NCI-H510A treated with DMSO at 0.1 percent for 48 hours (cell line): ENCODE measurements at regions not wholly inside any gene's neighbourhood (a gene's known extent, or its start where the extent isn't known, plus 50 kb on each side); places are given as distances from the start of the nearest gene placed in this dataset.

Source experiments
- DNase-seq: peaks from one replicate; lab custom pipeline; 2025; lab: John Stamatoyannopoulos, UW

DNA sequence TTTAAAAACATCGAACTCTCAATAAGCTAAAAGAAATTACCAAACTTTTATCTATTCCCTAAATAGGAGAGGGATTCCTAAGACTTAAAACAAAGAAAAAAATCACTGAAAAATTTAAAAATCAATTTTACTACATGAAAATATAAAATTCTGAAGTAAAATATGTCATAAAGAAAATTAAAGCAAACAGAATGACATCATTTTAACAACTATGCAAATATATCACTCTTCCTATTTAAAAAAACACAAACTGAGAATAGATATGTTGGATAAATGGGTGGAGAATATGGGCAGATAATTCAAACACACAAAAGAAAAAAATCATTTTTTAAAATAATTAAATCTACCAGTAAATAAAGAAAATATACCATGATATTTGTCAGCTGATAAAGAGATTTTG is 510.0 kb downstream of the BCL11B start:
- DNase-seq, result no peak

DNA sequence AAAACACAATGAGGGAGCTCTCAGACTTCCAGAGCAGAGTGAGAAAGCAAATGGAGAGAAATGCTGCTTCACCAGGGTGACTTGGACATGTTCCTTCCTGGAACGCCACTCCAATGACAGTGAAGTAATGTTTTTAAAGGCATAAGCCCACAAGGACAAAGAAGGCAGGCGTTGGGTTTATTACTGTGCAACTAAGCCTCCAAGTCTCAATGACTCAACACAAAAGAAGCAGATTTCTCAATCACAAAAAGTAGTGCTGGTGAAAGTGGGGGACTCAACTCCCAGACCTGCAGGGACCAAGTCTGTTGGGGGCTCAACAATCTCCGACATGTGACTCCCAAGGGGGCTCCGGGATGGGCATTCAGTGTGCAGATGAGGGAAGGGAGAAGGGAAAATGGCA is 505.2 kb downstream of the BCL11B start:
- DNase-seq, result no peak

DNA sequence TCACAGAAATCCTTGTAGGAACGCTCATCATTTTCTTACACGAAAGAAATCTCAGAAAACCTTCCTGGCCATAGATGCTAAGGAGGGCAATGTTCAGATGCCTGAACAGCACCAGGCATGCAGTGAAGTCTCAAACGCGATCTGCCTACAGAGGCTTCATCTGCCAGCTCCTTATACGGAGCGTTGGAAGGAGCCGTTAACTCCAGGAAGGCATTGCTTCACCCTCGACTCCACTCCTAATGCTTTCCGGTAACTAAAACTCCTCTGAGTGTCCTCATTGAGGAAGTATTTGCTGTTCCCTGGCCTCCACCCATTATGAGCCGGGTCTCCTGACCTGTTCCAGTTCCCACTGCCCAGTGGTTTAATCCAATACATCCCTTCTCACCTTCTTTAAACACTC is 502.7 kb downstream of the BCL11B start:
- no peak for DNase-seq

DNA sequence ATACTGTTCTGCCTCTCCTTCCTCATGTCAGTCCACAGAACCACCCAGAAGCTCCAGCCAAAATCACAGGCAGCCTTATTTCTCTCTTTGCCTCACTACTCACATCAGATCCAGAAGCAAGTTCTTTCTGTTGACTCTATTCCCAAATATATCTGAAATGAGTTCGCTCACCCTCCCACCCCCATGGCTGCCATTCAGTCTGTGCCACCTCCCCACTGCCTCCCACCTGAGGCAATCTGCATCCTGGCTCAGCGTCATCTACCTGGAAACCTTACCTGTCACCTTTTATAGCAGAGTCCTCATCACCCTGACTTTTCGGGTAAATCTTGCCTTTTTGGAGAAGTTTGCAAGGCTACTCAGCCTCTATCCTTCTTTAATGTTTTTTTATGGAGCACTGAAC is 501.8 kb downstream of the BCL11B start:
- no peak for DNase-seq

- DNase-seq, result no peak
These were observed 498.2 kb downstream of the BCL11B start for GRCh38 chr14:98773814-98774213.

- no peak for DNase-seq
These were observed 496.1 kb downstream of the BCL11B start for GRCh38 chr14:98775892-98776291.

DNA sequence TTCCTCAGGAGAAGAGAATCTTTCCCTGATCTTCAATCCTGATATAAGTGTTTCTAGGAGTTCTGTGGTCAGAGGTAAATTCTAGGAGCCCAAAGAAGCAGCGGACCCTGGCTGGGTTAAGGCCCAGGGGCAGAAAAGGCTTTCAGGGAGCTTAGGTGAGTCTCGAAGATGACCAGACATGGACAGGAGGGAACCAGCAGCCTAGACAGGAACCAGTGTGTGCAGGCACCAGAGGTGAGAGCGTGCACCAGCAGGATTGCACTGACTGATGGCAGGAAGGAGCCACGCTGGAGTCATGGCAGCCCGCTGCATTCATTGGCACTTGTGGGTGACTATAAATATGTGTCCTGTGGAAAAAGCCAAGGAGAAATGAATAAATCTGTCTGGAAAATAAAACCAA is 489.9 kb downstream of the BCL11B start:
- no peak for DNase-seq

- DNase-seq, result no peak
These were observed 486.4 kb downstream of the BCL11B start for GRCh38 chr14:98785578-98785977.

DNA sequence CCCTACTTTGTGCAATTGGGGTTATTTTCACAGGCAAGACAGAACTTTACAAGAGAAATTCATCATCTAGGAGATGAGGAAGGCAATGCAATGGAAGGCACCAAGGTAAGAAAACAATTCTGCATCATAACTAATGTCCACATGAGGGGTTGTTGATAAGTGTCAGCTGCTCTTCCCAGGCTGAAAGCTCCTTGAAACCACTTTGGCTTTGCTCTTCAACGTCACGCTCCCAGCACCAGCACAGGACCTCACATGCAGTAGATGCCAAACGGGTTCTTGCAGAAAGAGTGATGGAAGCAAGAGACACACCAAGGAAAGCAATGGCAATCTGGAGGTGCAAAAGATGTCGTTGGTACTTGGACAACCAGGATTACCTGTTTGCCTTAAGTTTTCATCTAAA is 485.5 kb downstream of the BCL11B start:
- no peak for DNase-seq

GRCh38 chr14:98791661-98792060 is 480.3 kb downstream of the BCL11B start:
- DNase-seq, result no peak

DNA sequence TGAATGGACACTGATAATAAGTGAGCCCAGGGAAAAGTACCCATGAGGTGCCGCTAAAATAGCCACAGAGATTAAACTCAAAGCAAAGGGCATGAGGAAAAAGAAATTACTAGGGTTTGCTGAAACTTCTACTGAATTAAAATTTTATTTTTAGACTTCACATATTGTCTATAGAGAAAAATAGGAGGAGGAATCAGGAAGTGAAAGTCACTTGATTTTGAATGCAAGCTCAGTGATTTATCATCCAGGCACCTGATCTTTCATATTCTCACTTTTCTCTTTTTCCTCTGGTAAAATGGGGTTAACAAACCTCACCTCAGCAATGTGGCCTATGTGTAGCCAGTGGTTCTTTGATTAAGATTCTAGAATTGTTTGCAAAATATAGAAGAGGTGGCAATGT is 479.8 kb downstream of the BCL11B start:
- no peak for DNase-seq

DNA sequence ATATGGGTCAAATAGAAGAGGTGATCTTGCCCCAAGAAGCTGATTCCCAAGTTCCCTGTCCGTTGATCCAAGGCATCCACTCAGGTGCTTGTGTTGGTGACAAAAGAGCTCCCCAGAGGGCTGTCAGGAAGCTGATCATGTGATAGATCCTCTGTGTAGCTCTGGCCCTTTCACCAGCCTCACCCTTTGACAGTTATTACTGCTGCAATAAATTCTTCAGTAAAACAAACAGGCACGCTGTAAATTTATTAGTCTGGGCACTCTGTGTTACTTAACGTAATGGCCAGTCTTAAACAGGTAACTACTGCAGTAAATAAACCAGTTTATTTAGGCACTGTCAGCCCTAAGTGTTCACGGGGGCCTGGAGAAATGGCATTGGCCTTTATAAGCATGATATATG is 473.9 kb downstream of the BCL11B start:
- peak; percentile 70 for DNase-seq

- DNase-seq, result no peak
These were observed 472.1 kb downstream of the BCL11B start for GRCh38 chr14:98799891-98800290.

DNA sequence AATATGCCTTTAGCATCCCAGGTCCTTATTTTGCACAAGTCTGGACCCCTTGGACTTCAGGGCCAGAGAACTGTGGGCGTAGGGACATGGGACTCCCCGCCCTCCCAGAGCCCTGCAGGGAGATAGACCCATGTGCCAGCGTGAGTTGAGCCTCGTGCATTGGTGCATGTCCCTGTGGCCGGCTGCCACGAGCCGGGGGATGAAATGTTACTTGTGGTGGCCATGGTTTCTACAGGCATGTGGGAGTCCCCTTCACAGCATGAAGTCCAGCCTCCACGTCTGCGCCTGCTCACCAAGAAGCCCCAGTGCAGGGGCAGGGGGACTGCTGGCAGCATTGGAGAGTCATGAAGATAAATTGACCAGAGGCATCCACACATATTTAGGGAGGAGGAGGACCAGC is 470.0 kb downstream of the BCL11B start:
- DNase-seq, result no peak

DNA sequence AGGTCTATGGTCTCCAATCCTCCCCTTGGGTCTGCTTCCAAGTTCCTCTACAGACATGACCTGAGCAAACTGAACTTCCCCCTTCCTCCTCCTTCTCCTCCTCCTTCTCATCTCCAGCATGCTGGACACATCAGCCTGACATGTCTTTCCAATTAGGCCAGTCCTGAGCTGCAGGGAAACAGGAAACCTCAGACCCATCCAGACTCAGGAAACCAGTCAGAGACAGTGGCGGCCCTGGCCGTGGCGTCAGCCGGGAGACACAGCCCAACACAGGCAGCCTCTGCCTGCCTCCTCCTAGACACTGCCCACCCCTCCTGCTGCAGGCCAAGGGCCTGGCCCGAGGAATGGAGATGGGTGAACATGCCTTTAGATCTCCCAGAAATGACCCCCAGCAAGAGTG is 468.8 kb downstream of the BCL11B start:
- no peak for DNase-seq

- no peak for DNase-seq
These were observed 463.2 kb downstream of the BCL11B start for GRCh38 chr14:98808494-98809407.

DNA sequence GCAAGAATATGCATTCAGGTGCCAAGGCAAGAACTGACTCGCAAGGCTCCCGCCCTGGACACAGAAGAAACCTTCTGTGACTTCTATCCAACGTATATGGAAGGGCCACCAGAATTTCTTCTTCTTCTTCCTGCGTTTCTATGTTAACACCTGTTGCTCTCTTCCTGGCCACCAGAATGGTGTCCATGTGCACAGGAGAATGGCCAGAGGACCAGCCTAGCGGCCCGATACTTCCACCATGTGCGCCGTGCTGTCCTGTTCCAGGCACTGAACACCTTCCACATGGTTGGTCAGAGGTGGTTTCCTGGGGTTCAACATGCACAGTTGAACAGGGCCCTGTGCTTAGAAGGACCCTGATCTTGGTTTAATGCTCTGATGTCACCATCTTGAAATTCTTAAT is 455.8 kb downstream of the BCL11B start:
- DNase-seq, result no peak

DNA sequence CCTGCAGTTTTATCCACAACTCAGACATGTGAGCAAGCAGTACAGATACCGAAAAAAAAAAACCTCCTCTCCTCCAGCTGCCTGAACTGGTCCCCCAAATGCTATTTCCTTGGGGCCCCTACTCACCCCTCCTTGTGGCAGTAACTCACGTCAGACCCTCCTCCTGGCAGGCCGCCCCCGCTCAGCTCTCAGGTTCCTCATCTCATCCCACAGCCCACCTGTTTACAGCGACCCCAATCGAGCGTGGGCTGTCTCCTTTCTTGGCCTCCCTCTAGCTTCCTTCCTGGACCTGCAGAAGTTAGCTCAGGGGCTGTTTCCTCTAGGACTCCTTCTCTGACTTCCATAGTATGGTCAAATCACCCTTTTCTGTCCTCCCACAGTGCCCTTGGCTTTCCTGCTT is 455.3 kb downstream of the BCL11B start:
- DNase-seq, result no peak

DNA sequence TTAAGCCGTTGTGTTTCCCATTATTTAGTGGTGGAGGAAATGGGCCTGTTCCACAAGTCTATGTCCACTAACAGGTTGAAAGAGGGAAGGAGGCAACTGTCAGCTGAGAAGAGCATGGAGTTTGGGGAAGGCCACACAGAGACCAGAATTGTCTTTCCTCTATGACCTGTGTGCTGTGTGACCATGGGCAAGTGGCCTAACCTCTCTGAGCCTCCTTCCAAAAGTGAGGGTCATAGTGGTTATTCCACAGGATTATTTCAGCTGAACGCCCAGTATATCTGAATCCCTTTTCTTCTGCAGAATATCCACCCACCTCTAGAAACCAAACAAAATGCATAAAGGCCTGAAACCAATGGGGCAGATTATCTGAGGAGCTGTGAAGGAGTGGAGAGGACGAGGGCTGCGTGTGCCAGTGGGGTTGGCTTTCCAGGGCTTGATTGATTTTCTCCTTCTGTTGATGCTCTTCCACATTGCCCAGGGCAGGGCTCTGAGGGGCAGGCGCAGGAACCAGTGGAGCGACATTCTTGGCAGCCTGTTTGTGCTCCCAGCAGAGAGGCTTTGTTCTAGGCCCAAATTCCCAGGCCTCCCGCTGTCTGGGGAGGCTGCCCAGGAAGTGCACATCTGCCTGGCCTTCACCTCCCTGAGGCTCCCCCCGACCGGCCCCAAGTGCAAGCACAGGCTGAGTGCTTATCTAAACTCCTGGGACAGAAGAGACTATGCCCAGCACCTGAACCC is 452.7 kb downstream of the BCL11B start:
- DNase-seq, result peak; percentile 71

DNA sequence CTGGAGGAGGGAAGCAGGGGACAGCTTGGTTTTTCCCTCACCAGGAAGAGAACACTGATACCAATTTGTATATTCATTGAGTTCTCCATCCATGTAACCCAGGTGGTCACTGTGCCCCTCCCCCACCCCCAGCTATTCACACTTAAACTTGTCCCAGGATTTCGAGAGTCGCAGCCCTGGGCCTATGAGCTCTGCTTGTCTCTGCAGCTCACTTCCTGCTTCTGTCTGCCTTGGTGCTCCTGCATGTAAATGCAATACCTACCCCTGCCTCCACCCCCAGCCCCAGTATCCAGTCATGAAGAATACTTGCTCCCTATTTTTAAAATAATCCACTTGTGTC is 452.2 kb downstream of the BCL11B start:
- peak; percentile 71 for DNase-seq

DNA sequence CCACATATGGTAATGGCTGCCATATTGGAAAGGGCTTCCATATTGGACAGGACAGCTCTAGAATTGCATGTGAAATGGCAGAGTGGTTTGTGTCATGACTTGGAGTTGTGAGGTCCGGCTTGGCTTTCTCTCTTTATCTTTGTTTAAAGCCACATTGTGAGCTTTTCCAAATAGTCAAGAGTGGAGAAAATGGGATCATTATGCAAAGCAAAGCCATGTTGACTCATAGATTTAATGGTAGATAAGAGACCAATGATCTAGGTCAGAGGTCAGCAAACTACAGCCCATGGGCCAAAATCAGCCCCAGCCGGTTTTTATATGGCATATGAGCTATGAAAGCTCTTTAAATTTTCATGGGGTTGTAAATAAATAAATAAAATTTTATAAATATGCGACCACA is 449.1 kb downstream of the BCL11B start:
- no peak for DNase-seq

- peak; percentile 17 for DNase-seq
These were observed 445.4 kb downstream of the BCL11B start for GRCh38 chr14:98826618-98827017.

DNA sequence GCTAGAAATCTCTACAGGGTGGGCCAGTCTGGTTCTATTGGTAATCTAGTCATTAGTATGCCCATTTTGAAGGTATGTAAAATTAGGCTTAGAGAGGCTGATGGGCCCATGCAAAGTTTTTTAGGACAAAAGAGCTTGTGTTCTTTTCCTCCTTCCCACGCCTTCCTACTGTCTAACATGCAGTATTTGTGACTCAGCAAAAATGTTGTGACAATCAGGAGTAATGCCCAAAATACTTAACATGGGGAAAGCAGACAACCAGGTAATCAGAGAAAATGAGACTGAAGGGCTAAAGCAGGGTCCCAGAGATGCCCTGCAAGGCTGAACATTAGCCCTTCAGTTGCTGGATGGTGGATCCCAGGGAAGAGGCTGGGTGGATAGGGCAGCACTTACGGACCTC is 437.9 kb downstream of the BCL11B start:
- DNase-seq, result no peak
